NCI-H1048 (cell line): ENCODE measurements at regions not wholly inside any gene's neighbourhood (a gene's known extent, or its start where the extent isn't known, plus 50 kb on each side); places are given as distances from the start of the nearest gene placed in this dataset.

Experiments used
- DNase-seq: peaks from one replicate; lab custom pipeline; 2025; lab: John Stamatoyannopoulos, UW

DNA sequence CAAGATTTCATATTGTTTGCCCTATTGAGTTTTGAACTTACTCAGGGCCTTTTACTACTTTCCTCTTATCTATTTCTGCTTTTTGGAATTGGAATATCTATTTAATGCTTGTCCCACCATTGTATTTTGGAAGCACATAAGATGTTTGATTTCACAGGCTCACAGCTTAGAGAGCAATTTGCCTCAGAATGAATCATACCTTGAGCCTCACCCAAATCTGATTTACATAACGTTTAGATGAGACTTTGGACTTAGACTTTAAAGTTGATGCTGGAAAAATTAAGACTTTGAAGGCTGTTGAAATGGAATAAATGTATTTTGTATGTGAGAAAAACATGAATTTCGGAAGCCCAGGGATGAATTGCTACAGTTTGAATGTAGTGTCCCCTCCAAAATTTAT, 458.9 kb downstream of the CNTN6 start:
- DNase-seq = no peak

GRCh38 chr3:1552831-1553230, 460.0 kb downstream of the CNTN6 start:
- no peak for DNase-seq

DNA sequence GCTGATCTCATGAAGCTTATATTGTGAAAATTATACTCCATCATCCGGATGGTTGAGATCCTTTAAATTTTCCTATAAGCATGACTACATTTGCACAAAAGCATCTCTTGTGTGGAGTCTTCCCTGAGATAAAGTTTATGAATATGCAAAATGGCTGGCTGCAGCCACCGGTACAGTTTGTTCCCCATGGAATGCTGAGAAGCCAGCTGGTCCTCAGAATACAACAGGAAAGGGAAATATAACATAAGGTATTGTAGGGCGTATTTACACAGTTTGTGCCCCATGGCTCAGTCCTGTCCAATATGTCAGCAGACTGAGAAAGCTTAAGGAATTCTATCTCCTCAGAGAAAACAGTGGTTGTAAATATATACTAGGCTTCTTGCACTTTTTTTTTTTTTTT, 468.6 kb downstream of the CNTN6 start:
- DNase-seq = peak; percentile 40

GRCh38 chr3:1571736-1572135, 478.9 kb downstream of the CNTN6 start:
- DNase-seq = no peak

GRCh38 chr3:1576047-1576446, 483.2 kb downstream of the CNTN6 start:
- no peak for DNase-seq

DNA sequence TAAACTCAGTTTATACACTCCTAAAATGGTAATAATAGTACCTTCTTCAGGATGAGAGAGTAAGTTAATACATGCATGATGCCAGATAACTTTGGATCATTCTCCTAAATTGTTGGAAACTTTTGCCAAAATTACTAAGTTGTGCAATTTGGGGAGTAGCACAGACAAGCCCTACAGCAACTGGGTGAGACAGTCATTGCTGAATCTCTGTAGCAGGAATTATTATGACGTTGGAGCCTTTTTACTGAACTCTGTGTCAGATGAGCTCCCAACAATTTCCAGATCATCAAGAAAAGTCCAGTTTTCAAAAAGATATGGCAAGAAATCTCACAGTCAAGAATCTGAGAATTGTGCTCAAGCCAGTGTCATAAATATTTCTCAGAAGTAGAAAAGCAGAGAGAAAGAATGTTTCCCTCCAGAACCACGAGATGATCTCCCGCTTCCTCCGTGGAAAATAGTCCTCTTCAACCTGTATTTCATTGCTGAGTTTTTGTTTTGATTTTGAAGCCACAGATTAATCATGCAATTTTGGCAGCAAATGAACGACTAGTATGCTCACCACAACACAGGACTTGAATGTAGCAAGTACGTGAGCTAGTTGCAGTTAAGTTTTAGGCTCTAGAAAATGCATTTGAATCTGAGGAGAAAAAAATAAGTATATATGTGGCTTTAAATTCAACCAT, 485.4 kb downstream of the CNTN6 start:
- DNase-seq = no peak

DNA sequence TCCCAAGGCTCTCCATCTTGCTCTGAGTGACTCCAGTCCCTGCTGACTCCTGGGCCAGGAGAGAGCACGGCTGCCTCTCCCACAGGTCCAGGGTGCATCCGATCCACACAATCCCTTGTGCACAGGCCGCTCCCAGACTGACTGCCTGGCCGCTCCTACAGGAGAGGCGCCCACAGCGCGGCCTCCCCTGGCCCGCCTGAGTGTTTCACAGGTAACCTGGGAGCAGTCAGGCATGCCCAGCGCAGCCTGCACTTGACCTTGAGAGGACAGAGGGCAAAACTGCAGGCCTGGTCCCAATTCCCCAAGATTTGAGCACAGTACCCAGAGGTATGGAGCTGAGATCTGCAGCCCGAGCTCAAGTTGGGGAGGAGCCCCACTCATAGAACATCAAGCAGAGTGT, 490.2 kb downstream of the CNTN6 start:
- DNase-seq = no peak

GRCh38 chr3:1587426-1587825, 494.6 kb downstream of the CNTN6 start:
- no peak for DNase-seq

- no peak for DNase-seq
These were observed 498.7 kb downstream of the CNTN6 start for GRCh38 chr3:1591327-1592028.

DNA sequence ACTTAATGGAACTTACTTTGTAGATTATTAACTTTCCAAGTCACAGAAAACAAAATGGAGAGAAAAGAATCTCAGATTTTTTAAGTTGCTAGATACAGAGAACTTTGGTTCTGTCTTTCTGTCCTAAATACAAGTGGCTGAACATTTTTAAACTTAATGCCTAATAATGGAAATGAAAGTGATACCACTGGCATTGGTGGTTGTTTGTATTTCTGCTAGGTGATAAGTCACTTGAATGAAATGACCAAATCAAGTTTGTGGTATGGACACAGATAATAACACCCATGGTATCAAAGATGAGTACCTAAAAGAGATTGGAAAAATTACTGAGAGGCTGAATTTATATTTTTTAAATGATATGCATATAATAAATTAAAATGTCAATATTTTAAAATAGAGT, 502.1 kb downstream of the CNTN6 start:
- DNase-seq = no peak

GRCh38 chr3:1600206-1600605, 498.5 kb upstream of the CNTN4 start:
- no peak for DNase-seq

DNA sequence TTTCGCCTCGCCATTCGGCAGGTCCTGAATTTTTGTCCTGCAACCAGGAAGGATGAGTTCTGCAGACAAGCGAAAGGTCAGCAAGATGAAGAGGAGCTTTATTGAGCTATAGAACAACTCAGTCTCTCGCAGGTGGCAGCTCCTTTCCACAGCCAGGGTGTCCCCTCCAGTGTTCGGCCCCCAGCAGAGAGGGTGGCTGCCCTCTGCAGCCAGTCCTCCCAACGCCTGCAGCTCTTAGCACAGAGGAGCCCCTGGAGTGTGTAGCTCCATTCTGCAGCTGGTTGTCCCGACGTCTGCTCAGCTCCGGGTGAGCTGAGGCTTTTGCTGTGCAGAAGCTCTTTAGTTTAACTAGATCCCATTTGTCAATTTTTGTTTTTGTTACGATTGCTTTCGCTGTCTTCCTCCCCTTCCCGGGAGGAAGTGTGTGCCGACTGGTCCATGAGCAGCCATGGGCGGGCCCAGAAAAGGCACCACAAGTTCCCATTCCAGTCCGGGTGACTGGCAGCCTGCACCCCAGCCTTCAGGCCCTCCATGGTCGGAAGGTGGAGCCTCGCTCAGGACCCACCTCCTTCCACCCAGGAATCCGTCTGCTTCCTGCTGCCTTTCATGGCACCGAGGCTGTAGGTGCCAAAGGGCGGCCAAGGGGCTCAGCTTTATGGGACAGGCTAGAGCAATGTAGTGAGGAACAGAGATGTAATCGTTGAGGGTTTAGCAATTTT, 497.8 kb upstream of the CNTN4 start:
- no peak for DNase-seq

- DNase-seq = no peak
These were observed 489.2 kb upstream of the CNTN4 start for GRCh38 chr3:1609416-1609815.

GRCh38 chr3:1611824-1612223, 486.8 kb upstream of the CNTN4 start:
- DNase-seq = no peak

DNA sequence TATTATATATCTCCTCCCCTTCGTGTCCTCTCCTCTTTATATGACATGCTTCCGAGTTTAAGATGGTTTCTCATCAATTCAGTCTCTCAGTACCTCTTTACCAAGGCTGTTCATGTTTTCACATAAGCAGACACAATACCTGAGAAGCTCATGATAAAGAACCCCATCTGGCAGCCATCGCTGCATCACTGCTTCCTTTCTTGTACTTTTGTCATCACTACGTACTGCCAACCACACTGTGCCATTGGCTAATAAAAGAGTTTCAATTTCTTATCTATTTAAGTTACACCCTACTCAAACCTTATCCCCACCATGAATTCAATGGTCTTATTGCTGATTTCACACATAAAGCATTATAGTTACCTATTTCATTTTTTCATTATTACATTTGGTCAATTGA, 484.7 kb upstream of the CNTN4 start:
- DNase-seq = no peak

DNA sequence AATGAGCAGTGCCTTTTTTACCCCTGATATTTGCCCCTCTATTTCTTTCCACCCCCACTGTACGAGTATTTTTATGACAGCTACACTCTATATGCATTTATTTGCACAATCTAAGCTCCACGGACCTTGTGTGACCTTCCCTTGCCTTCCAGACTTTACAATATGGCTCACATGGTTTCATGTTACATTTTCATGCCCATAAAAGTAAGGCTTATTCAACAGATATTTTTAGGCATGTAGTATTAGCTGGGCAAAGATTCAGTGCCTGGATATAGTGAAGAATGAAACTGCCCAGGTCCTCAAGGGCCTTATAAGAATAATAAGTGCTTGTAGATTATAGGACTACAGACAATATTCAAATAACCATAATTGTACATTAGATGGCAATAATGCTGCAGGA, 481.9 kb upstream of the CNTN4 start:
- DNase-seq = no peak

GRCh38 chr3:1623896-1624295, 474.8 kb upstream of the CNTN4 start:
- DNase-seq = no peak

DNA sequence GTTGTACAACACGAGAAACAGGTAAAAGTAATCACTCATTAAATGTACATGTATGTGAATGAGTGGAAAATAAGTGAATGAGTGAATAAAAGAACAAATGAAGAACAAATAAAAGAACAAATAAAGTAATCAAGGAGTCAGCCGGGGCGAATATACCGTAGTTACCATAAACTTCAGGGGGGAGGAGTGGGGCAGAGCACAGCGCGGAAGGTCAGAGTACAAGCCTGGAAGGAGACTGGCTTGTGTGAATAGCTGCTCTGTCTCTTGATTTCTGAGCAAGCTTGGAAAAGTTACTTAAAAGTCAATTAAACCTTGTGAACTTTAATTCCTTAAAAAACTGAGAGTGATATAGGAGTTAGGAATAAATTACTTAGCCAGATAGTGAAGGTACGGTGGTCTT, 466.5 kb upstream of the CNTN4 start:
- no peak for DNase-seq

DNA sequence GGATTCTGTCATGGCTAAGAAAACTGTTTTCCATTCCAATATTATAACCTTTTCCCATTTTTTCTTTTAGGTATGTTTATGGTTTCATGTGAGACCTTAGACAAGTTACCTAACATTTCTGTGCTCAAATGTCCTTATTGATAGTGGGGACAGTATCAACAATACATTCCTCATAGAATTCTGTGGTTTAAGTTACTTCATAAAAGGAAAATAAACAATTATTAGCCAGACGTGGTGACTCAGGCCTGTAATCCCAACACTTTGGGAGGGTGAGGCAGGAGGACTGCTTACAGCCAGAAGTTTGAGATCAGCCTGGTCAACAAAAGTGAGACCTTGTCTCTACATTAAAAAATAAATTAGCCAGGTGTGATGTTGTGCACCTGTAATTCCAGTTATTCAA, 436.8 kb upstream of the CNTN4 start:
- DNase-seq = no peak

- no peak for DNase-seq
These were observed 434.4 kb upstream of the CNTN4 start for GRCh38 chr3:1664266-1664665.

DNA sequence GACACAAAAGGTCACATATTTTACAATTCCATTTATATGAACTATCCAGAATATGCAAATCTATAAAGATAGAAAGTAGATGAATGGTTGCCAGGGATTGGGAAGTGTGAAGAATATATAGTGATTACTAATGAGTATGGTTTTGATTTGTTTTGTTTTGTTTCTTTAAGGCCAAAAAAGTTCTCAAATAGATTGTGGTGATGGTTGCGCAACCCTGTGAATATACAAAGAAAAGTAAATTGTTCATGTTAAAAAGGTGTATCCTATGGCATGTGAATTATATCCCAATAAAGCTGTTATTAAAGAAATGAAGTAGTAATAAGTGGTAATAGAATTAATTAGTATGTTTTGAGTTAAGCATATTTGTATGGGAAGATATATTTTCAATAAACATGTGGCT, 431.8 kb upstream of the CNTN4 start:
- DNase-seq = no peak

- DNase-seq = no peak
These were observed 421.0 kb upstream of the CNTN4 start for GRCh38 chr3:1677576-1678156.

- DNase-seq = no peak
These were observed 406.2 kb upstream of the CNTN4 start for GRCh38 chr3:1692428-1692827.
